PC-9 (cell line): ENCODE measurements at regions not wholly inside any gene's neighbourhood (a gene's known extent, or its start where the extent isn't known, plus 50 kb on each side); places are given as distances from the start of the nearest gene placed in this dataset.

ENCODE experiments used
- BruUV-seq: library from RNA; stranded (reverse); fragments of 400-500 nt; replicated peaks from 2 replicates; lab custom pipeline; 2021; lab: Mats Ljungman, UMichigan
- CTCF ChIA-PET: fragments of 300-600 bp; sonication (Branson Sonifier 250); formaldehyde crosslinking; loops from one replicate; lab custom pipeline; 2022; ENCODE audit warnings: antibody characterized with exemption; lab: Charles Lee
- POLR2A ChIA-PET: fragments of 300-600 bp; sonication (Branson Sonifier 250); formaldehyde crosslinking; loops from one replicate; lab custom pipeline; 2022; ENCODE audit warnings: antibody characterized with exemption; ENCODE audit not compliant: unreplicated experiment; lab: Charles Lee
- DNase-seq, 2 experiments: peaks; one replicate each; pipeline versions ENCODE4 v3.0.0 to v3.0.0-alpha.2; 2015 to 2022; ENCODE audit warnings: mixed read lengths in 1 of 2
- H2AFZ ChIP-seq: fragments of 200-600 bp; sonication (generic); 2 replicates; pipeline ENCODE4 v1.8.1; 2017; ENCODE audit warnings: antibody characterized with exemption
- H3F3A ChIP-seq: fragments of 200-600 bp; sonication (generic); 2 replicates; pipeline ENCODE4 v1.8.1; 2017; ENCODE audit warnings: antibody characterized with exemption, mild to moderate bottlenecking, low read depth; ENCODE audit not compliant: insufficient read depth
- H3K27ac ChIP-seq: fragments of 200-600 bp; sonication (generic); 2 replicates; pipeline ENCODE4 v1.6.1; 2016; ENCODE audit warnings: mixed run types
- H3K27me3 ChIP-seq: fragments of 200-600 bp; sonication (generic); 2 replicates; pipeline ENCODE4 v1.6.1; 2016; ENCODE audit warnings: low read depth, mixed run types; ENCODE audit not compliant: insufficient read depth
- H3K36me3 ChIP-seq: fragments of 200-600 bp; sonication (generic); 2 replicates; pipeline ENCODE4 v1.6.1; 2016; ENCODE audit warnings: low read depth, mixed run types
- H3K4me1 ChIP-seq: fragments of 200-600 bp; sonication (generic); replicated peaks from 2 replicates; pipeline ENCODE4 v1.6.1; 2016; ENCODE audit warnings: mixed run types; ENCODE audit not compliant: insufficient read depth
- H3K4me2 ChIP-seq: fragments of 200-600 bp; sonication (generic); 2 replicates; pipeline ENCODE4 v1.6.1; 2017; ENCODE audit warnings: mixed run types
- H3K4me3 ChIP-seq: fragments of 200-600 bp; sonication (generic); 2 replicates; pipeline ENCODE4 v1.6.1; 2016; ENCODE audit warnings: mixed run types
- H3K79me2 ChIP-seq: fragments of 200-600 bp; sonication (generic); 2 replicates; pipeline ENCODE4 v1.6.1; 2017; ENCODE audit warnings: low read depth, mixed run types
- H3K9me2 ChIP-seq: fragments of 200-600 bp; sonication (generic); 2 replicates; pipeline ENCODE4 v1.8.1; 2017; ENCODE audit warnings: mild to moderate bottlenecking; ENCODE audit not compliant: insufficient read depth
- H3K9me3 ChIP-seq: fragments of 200-600 bp; sonication (generic); 2 replicates; pipeline ENCODE4 v1.8.1; 2016; ENCODE audit warnings: low read depth; ENCODE audit not compliant: insufficient read depth
- H4K20me1 ChIP-seq: fragments of 200-600 bp; sonication (generic); 2 replicates; pipeline ENCODE4 v1.8.1; 2017; ENCODE audit not compliant: insufficient read depth
- CTCF ChIP-seq: fragments of 200-600 bp; sonication (generic); conservative IDR thresholded peaks from 2 replicates; pipeline ENCODE4 v1.6.1; 2017; ENCODE audit warnings: mixed run types, antibody characterized with exemption, mild to moderate bottlenecking, moderate library complexity
- EZH2 ChIP-seq: fragments of 200-600 bp; sonication (generic); IDR thresholded peaks from 2 replicates; pipeline ENCODE4 v1.8.0; 2017; ENCODE audit warnings: antibody characterized with exemption, low read depth
- intact Hi-C: fragments of 100-400 bp; cut with micrococcal nuclease; formaldehyde crosslinking; loops from one replicate; pipeline ENCODE4 v1.10.0; 2022; ENCODE audit not compliant: unreplicated experiment

GRCh38 chr3:152109038-152109437 is 159.7 kb upstream of the MBNL1 start:
- Histone ChIP-seq H3K9me2 (no peaks in the 10 kb centered on the region; the same call in 1 of the 2 replicates), H4K20me1 (no peaks in the 10 kb centered on the region), H3K9me3 (no peaks in the 10 kb centered on the region), H3K36me3 (no peaks in the 10 kb centered on the region), H3K79me2 (no peaks in the 10 kb centered on the region), H3K4me2 (no peak overlapping the region), H2AFZ (no peak overlapping the region), H3K4me3 (no peak overlapping the region), H3K27ac (no peak overlapping the region), H3K4me1 (no peaks in the 10 kb centered on the region), H3F3A (no peaks in the 10 kb centered on the region), H3K27me3 (no peaks in the 10 kb centered on the region)
- CTCF ChIA-PET: no interaction called here
- no peak for DNase-seq
- no peak for TF ChIP-seq EZH2
- no peak for TF ChIP-seq CTCF
- no TSS peak for BruUV-seq
- POLR2A ChIA-PET: no interaction called here
- intact Hi-C loops: no loop called here

- Histone ChIP-seq H3K27ac (no peak overlapping the region), H3K4me2 (no peak overlapping the region), H2AFZ (no peak overlapping the region), H3F3A (no peaks in the 10 kb centered on the region), H3K27me3 (no peaks in the 10 kb centered on the region), H3K4me3 (no peak overlapping the region), H3K4me1 (no peaks in the 10 kb centered on the region), H3K79me2 (no peaks in the 10 kb centered on the region), H3K36me3 (no peaks in the 10 kb centered on the region), H4K20me1 (no peaks in the 10 kb centered on the region), H3K9me3 (peaks cover 6% of the 10 kb centered on the region; the same call in 1 of the 2 replicates), H3K9me2 (no peaks in the 10 kb centered on the region; the same call in 1 of the 2 replicates)
- TF ChIP-seq EZH2 (no peak), CTCF (no peak)
- CTCF ChIA-PET: interaction anchor here (0.5 kb wide), 1 partner anchor 1904 kb away, joined by 3 read pairs; no protein-coding TSS in a partner anchor
- DNase-seq: no peak
- POLR2A ChIA-PET: no interaction called here
- no TSS peak for BruUV-seq
- intact Hi-C loops: no loop called here
Observed at GRCh38 chr3:152113413-152113812, 155.3 kb upstream of the MBNL1 start.

GRCh38 chr3:152113992-152114651 is 154.6 kb upstream of the MBNL1 start:
- H3K36me3 ChIP-seq: no peaks in the 10 kb centered on the region
- no peak for TF ChIP-seq EZH2
- TF ChIP-seq CTCF: no peak
- H4K20me1 ChIP-seq: no peaks in the 10 kb centered on the region
- no peaks in the 10 kb centered on the region for H3K4me1 ChIP-seq
- no peaks in the 10 kb centered on the region for H3K27me3 ChIP-seq
- H2AFZ ChIP-seq: no peak overlapping the region
- H3K27ac ChIP-seq: no peak overlapping the region
- no peaks in the 10 kb centered on the region for H3K79me2 ChIP-seq
- no peaks in the 10 kb centered on the region for H3F3A ChIP-seq
- peaks cover 6% of the 10 kb centered on the region; the same call in 1 of the 2 replicates for H3K9me3 ChIP-seq
- POLR2A ChIA-PET: interaction anchor here (0.6 kb wide), 1 partner anchor 219 kb away, joined by 5 read pairs; no protein-coding TSS in a partner anchor
- peak in 1 of 2 experiments; percentile 23 for DNase-seq
- H3K4me3 ChIP-seq: no peak overlapping the region
- no peaks in the 10 kb centered on the region; the same call in 1 of the 2 replicates for H3K9me2 ChIP-seq
- intact Hi-C loops: no loop called here
- no peak overlapping the region for H3K4me2 ChIP-seq
- CTCF ChIA-PET: no interaction called here
- BruUV-seq: no TSS peak
